ENCODE measurements at regions not wholly inside any gene's neighbourhood (a gene's known extent, or its start where the extent isn't known, plus 50 kb on each side); places are given as distances from the start of the nearest gene placed in this dataset.

DNA sequence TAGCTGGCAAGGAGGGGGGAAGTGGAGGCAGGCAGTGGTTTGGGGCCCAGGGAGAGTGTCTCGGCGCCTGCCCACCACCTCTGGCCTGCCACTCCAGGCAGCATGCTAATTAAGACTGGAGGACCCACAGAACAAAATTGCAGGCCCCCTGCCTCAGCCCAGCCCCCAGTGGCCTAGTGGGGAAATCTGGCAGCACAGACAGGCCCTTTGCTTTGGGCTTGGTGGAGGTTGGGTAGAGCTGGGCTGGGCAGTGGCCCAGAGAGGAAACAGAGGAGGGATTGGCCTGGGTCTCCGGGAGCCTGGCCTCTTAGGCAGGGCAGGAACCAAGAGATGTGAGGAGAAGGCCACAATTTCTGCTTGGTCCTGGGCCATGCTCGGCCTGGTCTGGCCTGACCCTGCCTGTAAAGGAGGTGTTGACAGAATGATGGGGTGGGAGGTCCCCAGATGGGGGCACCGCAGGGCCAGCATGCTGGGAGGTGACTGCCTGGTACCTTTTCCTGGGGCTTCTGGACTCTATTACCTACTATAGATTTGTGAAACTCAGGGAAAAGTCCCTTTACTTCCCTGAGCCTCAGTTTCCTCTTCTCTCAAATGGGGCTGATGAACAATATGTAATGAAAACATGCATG is 92.4 kb upstream of the PJA1 start:
- Histone ChIP-seq H3K4me3 (replicated peaks in 1 of 3; ENCODE audit: insufficient read depth in 1 of 3, low read depth in 2 of 3, low read length in 3 of 3) (no peak overlapping the region), H3K36me3 (replicated peaks in 1 of 2; ENCODE audit: control insufficient read depth in 1 of 2, insufficient read depth in 2 of 2, low read length in 2 of 2) (no peaks in the 10 kb centered on the region), H3K9me3 (ENCODE audit: low read length) (no peaks in the 10 kb centered on the region), H3K4me1 (ENCODE audit: insufficient read depth, low read length) (no peaks in the 10 kb centered on the region), H3K9ac (ENCODE audit: insufficient read depth, low read depth, low read length) (no peak overlapping the region), H4K20me1 (ENCODE audit: insufficient read depth, low read length) (no peaks in the 10 kb centered on the region), H3K4me2 (ENCODE audit: low read depth, low read length) (no peak overlapping the region), H2AFZ (ENCODE audit: low read length) (no peak overlapping the region), H3K27me3 (ENCODE audit: control insufficient read depth in 1 of 2, insufficient read depth in 2 of 2, low read length in 2 of 2) (no peaks in the 10 kb centered on the region; a peak in 1 of 5 replicates), H3K27ac (ENCODE audit: extremely low read length, insufficient read depth, low read length) (no peak overlapping the region), H3K79me2 (ENCODE audit: insufficient read depth, low read length) (no peaks in the 10 kb centered on the region)
- in situ Hi-C loops (cut with HindIII; ENCODE audit: extremely low pct_ligation_motif_present, low pct_unique_long_range_greater_than_20kb) (no loop called here), intact Hi-C loops (cut with micrococcal nuclease; ENCODE audit: unreplicated experiment) (no loop called here)
- no peak for TF ChIP-seq TMF1 (CRISPR knock-in tag; IDR thresholded peaks at IDR 0.05; ENCODE audit: low read depth)
- no peak for TF ChIP-seq ZNF17 (CRISPR knock-in tag; IDR thresholded peaks at IDR 0.05)
- TF ChIP-seq, protein P1, sequence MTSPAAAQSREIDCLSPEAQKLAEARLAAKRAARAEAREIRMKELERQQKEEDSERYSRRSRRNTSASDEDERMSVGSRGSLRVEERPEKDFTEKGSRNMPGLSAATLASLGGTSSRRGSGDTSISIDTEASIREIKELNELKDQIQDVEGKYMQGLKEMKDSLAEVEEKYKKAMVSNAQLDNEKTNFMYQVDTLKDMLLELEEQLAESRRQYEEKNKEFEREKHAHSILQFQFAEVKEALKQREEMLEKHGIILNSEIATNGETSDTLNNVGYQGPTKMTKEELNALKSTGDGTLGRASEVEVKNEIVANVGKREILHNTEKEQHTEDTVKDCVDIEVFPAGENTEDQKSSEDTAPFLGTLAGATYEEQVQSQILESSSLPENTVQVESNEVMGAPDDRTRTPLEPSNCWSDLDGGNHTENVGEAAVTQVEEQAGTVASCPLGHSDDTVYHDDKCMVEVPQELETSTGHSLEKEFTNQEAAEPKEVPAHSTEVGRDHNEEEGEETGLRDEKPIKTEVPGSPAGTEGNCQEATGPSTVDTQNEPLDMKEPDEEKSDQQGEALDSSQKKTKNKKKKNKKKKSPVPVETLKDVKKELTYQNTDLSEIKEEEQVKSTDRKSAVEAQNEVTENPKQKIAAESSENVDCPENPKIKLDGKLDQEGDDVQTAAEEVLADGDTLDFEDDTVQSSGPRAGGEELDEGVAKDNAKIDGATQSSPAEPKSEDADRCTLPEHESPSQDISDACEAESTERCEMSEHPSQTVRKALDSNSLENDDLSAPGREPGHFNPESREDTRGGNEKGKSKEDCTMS (CRISPR knock-in tag; conservative IDR thresholded peaks at IDR 0.05) = no peak
- TF ChIP-seq, protein P2, sequence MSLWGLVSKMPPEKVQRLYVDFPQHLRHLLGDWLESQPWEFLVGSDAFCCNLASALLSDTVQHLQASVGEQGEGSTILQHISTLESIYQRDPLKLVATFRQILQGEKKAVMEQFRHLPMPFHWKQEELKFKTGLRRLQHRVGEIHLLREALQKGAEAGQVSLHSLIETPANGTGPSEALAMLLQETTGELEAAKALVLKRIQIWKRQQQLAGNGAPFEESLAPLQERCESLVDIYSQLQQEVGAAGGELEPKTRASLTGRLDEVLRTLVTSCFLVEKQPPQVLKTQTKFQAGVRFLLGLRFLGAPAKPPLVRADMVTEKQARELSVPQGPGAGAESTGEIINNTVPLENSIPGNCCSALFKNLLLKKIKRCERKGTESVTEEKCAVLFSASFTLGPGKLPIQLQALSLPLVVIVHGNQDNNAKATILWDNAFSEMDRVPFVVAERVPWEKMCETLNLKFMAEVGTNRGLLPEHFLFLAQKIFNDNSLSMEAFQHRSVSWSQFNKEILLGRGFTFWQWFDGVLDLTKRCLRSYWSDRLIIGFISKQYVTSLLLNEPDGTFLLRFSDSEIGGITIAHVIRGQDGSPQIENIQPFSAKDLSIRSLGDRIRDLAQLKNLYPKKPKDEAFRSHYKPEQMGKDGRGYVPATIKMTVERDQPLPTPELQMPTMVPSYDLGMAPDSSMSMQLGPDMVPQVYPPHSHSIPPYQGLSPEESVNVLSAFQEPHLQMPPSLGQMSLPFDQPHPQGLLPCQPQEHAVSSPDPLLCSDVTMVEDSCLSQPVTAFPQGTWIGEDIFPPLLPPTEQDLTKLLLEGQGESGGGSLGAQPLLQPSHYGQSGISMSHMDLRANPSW (CRISPR knock-in tag; IDR thresholded peaks at IDR 0.05; ENCODE audit: borderline replicate concordance) = no peak
- TF ChIP-seq ZNF563 (CRISPR knock-in tag; IDR thresholded peaks at IDR 0.05) = no peak
- TF ChIP-seq NKX3-1 (CRISPR knock-in tag; IDR thresholded peaks at IDR 0.05) = no peak
- TF ChIP-seq XRCC5 (optimal IDR thresholded peaks at IDR 0.05; ENCODE audit: low read length) = no peak
- TF ChIP-seq PHB2 (IDR thresholded peaks at IDR 0.05; ENCODE audit: partially characterized antibody) = no peak
- TF ChIP-seq ZNF772 (CRISPR knock-in tag; IDR thresholded peaks at IDR 0.05) = no peak
- ChIA-PET POLR2A (no interaction called here), CTCF (ENCODE audit: low intra/inter-chr PET ratio, low total read pairs) (no interaction called here)
- no TSS peak for BruUV-seq (replicated peaks)
- ATAC-seq = no peak
- DNase-seq (ENCODE audit: low spot score) = no peak
- no peak for FAIRE-seq
- no CpG with 5 or more reads among the region's 5 CpGs for WGBS (ENCODE audit: low lambda C conversion rate)

Measured in HepG2 (cell line).